HEK293 (cell line): ENCODE measurements at regions not wholly inside any gene's neighbourhood (a gene's known extent, or its start where the extent isn't known, plus 50 kb on each side); places are given as distances from the start of the nearest gene placed in this dataset.

Experiments used
- CTCF ChIA-PET: fragments of 350-600 bp; formaldehyde crosslinking; extraction: SDS; loops from one replicate; lab custom pipeline; 2021; ENCODE audit warnings: antibody characterized with exemption; lab: Yijun Ruan, JAX
- POLR2A ChIA-PET: fragments of 300-600 bp; formaldehyde crosslinking; extraction: SDS; loops from one replicate; lab custom pipeline; 2020; ENCODE audit warnings: antibody characterized with exemption, inconsistent platforms; lab: Yijun Ruan, JAX
- H3K27ac ChIP-seq: fragments of 200-500 bp; sonication (Bioruptor generic); 2 replicates; pipeline ENCODE4 v1.5.1; 2014; ENCODE audit warnings: low read depth, low read length, control low read depth, inconsistent platforms; ENCODE audit errors: extremely low read depth
- H3K36me3 ChIP-seq, 2 experiments: fragments of 200-500 bp in 1 of 2; sonication (Bioruptor generic) in 1 of 2; 1 replicate in 1 of 2; 2 replicates in 1 of 2; pipeline ENCODE4 v1.5.1; 2014 to 2017; ENCODE audit warnings: inconsistent platforms in 2 of 2, low read length in 2 of 2; ENCODE audit not compliant: control insufficient read depth in 2 of 2, insufficient read depth in 1 of 2
- H3K4me1 ChIP-seq: fragments of 200-500 bp; sonication (Bioruptor generic); 2 replicates; pipeline ENCODE4 v1.5.1; 2014; ENCODE audit warnings: mild to moderate bottlenecking, low read length, inconsistent platforms; ENCODE audit not compliant: control insufficient read depth, insufficient read depth
- H3K4me3 ChIP-seq: 2 replicates; pipeline ENCODE4 v1.5.1; 2011; ENCODE audit warnings: low read depth, mild to moderate bottlenecking, control low read depth, low read length, moderate library complexity
- H3K9me3 ChIP-seq: fragments of 200-500 bp; sonication (Bioruptor generic); 2 replicates; pipeline ENCODE4 v1.5.1; 2014; ENCODE audit warnings: low read depth, low read length, inconsistent platforms; ENCODE audit not compliant: control insufficient read depth, insufficient read depth
- MEIS1 ChIP-seq: sonication (generic); formaldehyde crosslinking; IDR thresholded peaks from 2 replicates; pipeline ENCODE4 v1.8.1; 2022; ENCODE audit warnings: missing genetic modification reagents, mild to moderate bottlenecking, borderline replicate concordance
- ZBTB1 ChIP-seq: fragments of 450-650 bp; formaldehyde crosslinking; IDR thresholded peaks from 2 replicates; pipeline ENCODE4 v1.5.1; 2016; ENCODE audit warnings: missing biosample characterization, missing genetic modification characterization
- ZBTB48 ChIP-seq: fragments of 450-650 bp; formaldehyde crosslinking; IDR thresholded peaks from 2 replicates; pipeline ENCODE4 v1.5.1; 2016; ENCODE audit warnings: missing biosample characterization, missing genetic modification characterization
- ZFP37 ChIP-seq: fragments of 450-650 bp; formaldehyde crosslinking; IDR thresholded peaks from 2 replicates; pipeline ENCODE4 v1.5.1; 2016; ENCODE audit warnings: missing biosample characterization, missing genetic modification characterization
- ZFP69B ChIP-seq: fragments of 450-650 bp; formaldehyde crosslinking; IDR thresholded peaks from 2 replicates; pipeline ENCODE4 v1.5.1; 2016; ENCODE audit warnings: missing biosample characterization, missing genetic modification characterization
- ZNF112 ChIP-seq: fragments of 450-650 bp; formaldehyde crosslinking; IDR thresholded peaks from 2 replicates; pipeline ENCODE4 v1.5.0; 2017; ENCODE audit warnings: missing biosample characterization, missing genetic modification characterization
- ZNF138 ChIP-seq: fragments of 450-650 bp; formaldehyde crosslinking; IDR thresholded peaks from 2 replicates; pipeline ENCODE4 v1.5.1; 2016; ENCODE audit warnings: missing biosample characterization, missing genetic modification characterization, borderline replicate concordance
- ZNF223 ChIP-seq: fragments of 450-650 bp; formaldehyde crosslinking; IDR thresholded peaks from 2 replicates; pipeline ENCODE4 v1.5.1; 2016; ENCODE audit warnings: missing biosample characterization, missing genetic modification characterization
- ZNF292 ChIP-seq: fragments of 450-650 bp; formaldehyde crosslinking; IDR thresholded peaks from 2 replicates; pipeline ENCODE4 v1.5.1; 2016; ENCODE audit warnings: low read depth, missing biosample characterization, missing genetic modification characterization, borderline replicate concordance
- ZNF324 ChIP-seq: fragments of 450-650 bp; formaldehyde crosslinking; IDR thresholded peaks from 2 replicates; pipeline ENCODE4 v1.5.1; 2016; ENCODE audit warnings: missing biosample characterization, missing genetic modification characterization
- ZNF391 ChIP-seq: fragments of 450-650 bp; formaldehyde crosslinking; IDR thresholded peaks from 2 replicates; pipeline ENCODE4 v1.5.1; 2016; ENCODE audit warnings: low read depth, missing biosample characterization, missing genetic modification characterization, borderline replicate concordance
- ZNF473 ChIP-seq: fragments of 450-650 bp; formaldehyde crosslinking; IDR thresholded peaks from 2 replicates; pipeline ENCODE4 v1.5.1; 2017; ENCODE audit warnings: missing biosample characterization, missing genetic modification characterization
- ZNF548 ChIP-seq: fragments of 450-650 bp; formaldehyde crosslinking; IDR thresholded peaks from 2 replicates; pipeline ENCODE4 v1.5.1; 2016; ENCODE audit warnings: missing biosample characterization, missing genetic modification characterization
- ZNF585B ChIP-seq: fragments of 450-650 bp; formaldehyde crosslinking; IDR thresholded peaks from 2 replicates; pipeline ENCODE4 v1.5.1; 2016; ENCODE audit warnings: missing biosample characterization, missing genetic modification characterization
- ZNF654 ChIP-seq: fragments of 450-650 bp; formaldehyde crosslinking; IDR thresholded peaks from 2 replicates; pipeline ENCODE4 v1.5.1; 2016; ENCODE audit warnings: low read depth, missing biosample characterization, missing genetic modification characterization
- ZNF707 ChIP-seq: fragments of 450-650 bp; formaldehyde crosslinking; IDR thresholded peaks from 2 replicates; pipeline ENCODE4 v1.5.1; 2016; ENCODE audit warnings: missing biosample characterization, missing genetic modification characterization
- ZNF768 ChIP-seq: fragments of 450-650 bp; formaldehyde crosslinking; IDR thresholded peaks from 2 replicates; pipeline ENCODE4 v1.5.1; 2018; ENCODE audit warnings: missing biosample characterization, mild to moderate bottlenecking, missing genetic modification characterization
- ZNF777 ChIP-seq: fragments of 450-650 bp; formaldehyde crosslinking; IDR thresholded peaks from 2 replicates; pipeline ENCODE4 v1.5.1; 2017; ENCODE audit warnings: missing biosample characterization, missing genetic modification characterization, borderline replicate concordance
- TF ChIP-seq, protein P1 (sequence below): fragments of 450-650 bp; formaldehyde crosslinking; IDR thresholded peaks from 2 replicates; pipeline ENCODE4 v1.5.1; 2016; ENCODE audit warnings: missing biosample characterization, missing genetic modification characterization
- TF ChIP-seq, protein P2 (sequence below): fragments of 450-650 bp; formaldehyde crosslinking; IDR thresholded peaks from 2 replicates; pipeline ENCODE4 v1.5.1; 2016; ENCODE audit warnings: missing biosample characterization, missing genetic modification characterization
- TF ChIP-seq, protein P3 (sequence below): fragments of 450-650 bp; formaldehyde crosslinking; IDR thresholded peaks from 2 replicates; pipeline ENCODE4 v1.5.1; 2016; ENCODE audit warnings: missing biosample characterization, missing genetic modification characterization
- TF ChIP-seq, protein P4 (sequence below): fragments of 450-650 bp; formaldehyde crosslinking; IDR thresholded peaks from 2 replicates; pipeline ENCODE4 v1.5.1; 2016; ENCODE audit warnings: missing biosample characterization, missing genetic modification characterization, borderline replicate concordance
- TF ChIP-seq, protein P5 (sequence below): fragments of 450-650 bp; formaldehyde crosslinking; IDR thresholded peaks from 2 replicates; pipeline ENCODE4 v1.5.1; 2016; ENCODE audit warnings: missing biosample characterization, missing genetic modification characterization

DNA sequence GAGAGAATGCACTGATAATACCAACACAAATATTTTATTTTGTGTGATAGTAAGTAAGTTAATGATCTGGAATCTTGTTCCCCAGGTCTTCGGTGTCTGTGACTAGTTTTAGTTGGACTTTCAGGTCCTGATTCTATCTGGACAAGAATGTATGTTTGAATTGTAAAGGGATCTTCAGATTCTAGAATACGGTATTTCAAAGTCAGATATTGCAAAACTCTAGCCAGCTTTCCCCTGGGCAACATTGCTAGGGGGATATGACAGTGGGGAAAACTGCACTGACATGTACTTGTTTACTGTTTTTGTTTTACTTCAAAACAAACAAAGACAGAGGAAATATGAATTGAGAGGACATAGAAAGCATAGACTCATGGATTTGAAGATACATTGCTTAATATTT is 489.0 kb downstream of the FAM133A start:
- H3K4me3 ChIP-seq, result no peak overlapping the region
- no peaks in the 10 kb centered on the region for H3K36me3 ChIP-seq
- no peaks in the 10 kb centered on the region for H3K9me3 ChIP-seq
- ChIA-PET POLR2A (no interaction called here), CTCF (no interaction called here)
- no peak overlapping the region for H3K27ac ChIP-seq
- H3K4me1 ChIP-seq, result no peaks in the 10 kb centered on the region
- no peak for TF ChIP-seq ZNF324
- no peak for TF ChIP-seq ZNF768 (tag by site-specific recombination)
- no peak for TF ChIP-seq ZFP37
- TF ChIP-seq, protein P1, sequence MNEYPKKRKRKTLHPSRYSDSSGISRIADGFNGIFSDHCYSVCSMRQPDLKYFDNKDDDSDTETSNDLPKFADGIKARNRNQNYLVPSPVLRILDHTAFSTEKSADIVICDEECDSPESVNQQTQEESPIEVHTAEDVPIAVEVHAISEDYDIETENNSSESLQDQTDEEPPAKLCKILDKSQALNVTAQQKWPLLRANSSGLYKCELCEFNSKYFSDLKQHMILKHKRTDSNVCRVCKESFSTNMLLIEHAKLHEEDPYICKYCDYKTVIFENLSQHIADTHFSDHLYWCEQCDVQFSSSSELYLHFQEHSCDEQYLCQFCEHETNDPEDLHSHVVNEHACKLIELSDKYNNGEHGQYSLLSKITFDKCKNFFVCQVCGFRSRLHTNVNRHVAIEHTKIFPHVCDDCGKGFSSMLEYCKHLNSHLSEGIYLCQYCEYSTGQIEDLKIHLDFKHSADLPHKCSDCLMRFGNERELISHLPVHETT (tag by site-specific recombination), result no peak
- no peak for TF ChIP-seq ZNF112 (tag by site-specific recombination)
- no peak for TF ChIP-seq ZNF654 (tag by site-specific recombination)
- TF ChIP-seq MEIS1 (CRISPR knock-in tag), result no peak
- no peak for TF ChIP-seq ZNF585B (tag by site-specific recombination)
- TF ChIP-seq, protein P2, sequence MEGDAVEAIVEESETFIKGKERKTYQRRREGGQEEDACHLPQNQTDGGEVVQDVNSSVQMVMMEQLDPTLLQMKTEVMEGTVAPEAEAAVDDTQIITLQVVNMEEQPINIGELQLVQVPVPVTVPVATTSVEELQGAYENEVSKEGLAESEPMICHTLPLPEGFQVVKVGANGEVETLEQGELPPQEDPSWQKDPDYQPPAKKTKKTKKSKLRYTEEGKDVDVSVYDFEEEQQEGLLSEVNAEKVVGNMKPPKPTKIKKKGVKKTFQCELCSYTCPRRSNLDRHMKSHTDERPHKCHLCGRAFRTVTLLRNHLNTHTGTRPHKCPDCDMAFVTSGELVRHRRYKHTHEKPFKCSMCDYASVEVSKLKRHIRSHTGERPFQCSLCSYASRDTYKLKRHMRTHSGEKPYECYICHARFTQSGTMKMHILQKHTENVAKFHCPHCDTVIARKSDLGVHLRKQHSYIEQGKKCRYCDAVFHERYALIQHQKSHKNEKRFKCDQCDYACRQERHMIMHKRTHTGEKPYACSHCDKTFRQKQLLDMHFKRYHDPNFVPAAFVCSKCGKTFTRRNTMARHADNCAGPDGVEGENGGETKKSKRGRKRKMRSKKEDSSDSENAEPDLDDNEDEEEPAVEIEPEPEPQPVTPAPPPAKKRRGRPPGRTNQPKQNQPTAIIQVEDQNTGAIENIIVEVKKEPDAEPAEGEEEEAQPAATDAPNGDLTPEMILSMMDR (tag by site-specific recombination), result no peak
- TF ChIP-seq ZNF777 (tag by site-specific recombination), result no peak
- no peak for TF ChIP-seq ZFP69B (tag by site-specific recombination)

DNA sequence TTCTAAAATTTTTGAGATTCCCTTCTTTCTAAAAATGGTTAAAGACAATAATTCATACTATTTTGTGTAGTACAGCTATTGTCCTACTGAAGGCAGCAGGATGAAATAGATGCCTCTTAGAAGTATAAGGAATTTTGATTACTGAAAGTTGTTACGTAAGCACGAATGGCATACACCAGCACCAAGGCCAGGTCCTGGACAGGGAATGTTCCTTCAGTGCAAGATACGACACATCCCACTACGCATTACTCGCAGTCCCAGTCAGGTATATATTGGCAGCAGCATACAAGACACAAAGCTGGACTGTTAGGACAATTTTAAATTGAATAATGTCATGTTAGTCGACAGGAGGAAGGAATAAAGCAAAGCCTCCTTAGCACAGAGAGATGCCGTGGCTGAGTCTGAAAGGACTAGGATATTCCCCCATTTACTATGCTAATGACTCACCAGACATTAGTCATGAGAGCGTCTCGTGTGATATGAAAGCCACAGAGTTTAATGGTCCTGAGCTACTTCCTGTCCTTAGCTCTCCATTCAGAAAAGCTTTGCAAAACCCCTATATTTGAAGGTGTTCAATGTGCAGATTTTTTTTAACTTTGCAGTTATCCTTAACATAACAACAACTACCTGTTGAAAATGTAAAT is 504.3 kb downstream of the FAM133A start:
- Histone ChIP-seq H3K4me3 (no peak overlapping the region), H3K36me3 (no peaks in the 10 kb centered on the region), H3K4me1 (no peaks in the 10 kb centered on the region), H3K9me3 (peaks cover under 1% of the 10 kb centered on the region; the same call in 1 of the 2 replicates), H3K27ac (no peak overlapping the region)
- TF ChIP-seq ZNF707 (tag by site-specific recombination) (no peak), ZBTB1 (no peak)
- TF ChIP-seq, protein P3, sequence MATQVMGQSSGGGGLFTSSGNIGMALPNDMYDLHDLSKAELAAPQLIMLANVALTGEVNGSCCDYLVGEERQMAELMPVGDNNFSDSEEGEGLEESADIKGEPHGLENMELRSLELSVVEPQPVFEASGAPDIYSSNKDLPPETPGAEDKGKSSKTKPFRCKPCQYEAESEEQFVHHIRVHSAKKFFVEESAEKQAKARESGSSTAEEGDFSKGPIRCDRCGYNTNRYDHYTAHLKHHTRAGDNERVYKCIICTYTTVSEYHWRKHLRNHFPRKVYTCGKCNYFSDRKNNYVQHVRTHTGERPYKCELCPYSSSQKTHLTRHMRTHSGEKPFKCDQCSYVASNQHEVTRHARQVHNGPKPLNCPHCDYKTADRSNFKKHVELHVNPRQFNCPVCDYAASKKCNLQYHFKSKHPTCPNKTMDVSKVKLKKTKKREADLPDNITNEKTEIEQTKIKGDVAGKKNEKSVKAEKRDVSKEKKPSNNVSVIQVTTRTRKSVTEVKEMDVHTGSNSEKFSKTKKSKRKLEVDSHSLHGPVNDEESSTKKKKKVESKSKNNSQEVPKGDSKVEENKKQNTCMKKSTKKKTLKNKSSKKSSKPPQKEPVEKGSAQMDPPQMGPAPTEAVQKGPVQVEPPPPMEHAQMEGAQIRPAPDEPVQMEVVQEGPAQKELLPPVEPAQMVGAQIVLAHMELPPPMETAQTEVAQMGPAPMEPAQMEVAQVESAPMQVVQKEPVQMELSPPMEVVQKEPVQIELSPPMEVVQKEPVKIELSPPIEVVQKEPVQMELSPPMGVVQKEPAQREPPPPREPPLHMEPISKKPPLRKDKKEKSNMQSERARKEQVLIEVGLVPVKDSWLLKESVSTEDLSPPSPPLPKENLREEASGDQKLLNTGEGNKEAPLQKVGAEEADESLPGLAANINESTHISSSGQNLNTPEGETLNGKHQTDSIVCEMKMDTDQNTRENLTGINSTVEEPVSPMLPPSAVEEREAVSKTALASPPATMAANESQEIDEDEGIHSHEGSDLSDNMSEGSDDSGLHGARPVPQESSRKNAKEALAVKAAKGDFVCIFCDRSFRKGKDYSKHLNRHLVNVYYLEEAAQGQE, result peak; percentile 24; the same call in 1 of the 2 replicates
- POLR2A ChIA-PET, result no interaction called here
- CTCF ChIA-PET, result interaction anchor here (0.7 kb wide), 1 partner anchor 639 kb away, joined by 3 read pairs; no protein-coding TSS in a partner anchor

DNA sequence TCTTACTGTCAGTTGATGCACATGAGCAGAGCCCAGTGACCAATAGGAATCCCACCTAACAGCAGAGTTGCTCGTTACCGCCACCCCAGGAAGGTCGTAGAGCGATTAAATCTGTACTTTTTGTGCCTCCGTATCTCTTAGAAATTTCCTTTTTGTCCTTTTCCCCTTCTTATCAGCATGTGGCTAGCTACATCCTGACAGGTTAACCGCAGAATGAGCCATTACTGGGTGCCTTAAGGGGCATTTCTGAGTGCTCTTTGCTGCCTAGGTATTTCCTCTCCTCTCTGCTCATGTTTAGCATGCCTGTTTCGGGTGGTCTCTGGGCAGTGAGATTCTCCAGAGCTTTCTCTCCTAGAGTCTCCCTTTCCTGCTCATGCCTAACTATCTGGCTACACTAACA is 530.5 kb downstream of the FAM133A start:
- POLR2A ChIA-PET, result no interaction called here
- no peaks in the 10 kb centered on the region for H3K4me1 ChIP-seq
- H3K9me3 ChIP-seq, result no peaks in the 10 kb centered on the region
- no peak for TF ChIP-seq ZNF223
- TF ChIP-seq ZNF391 (tag by site-specific recombination), result no peak
- TF ChIP-seq ZNF473, result no peak
- TF ChIP-seq, protein P4, sequence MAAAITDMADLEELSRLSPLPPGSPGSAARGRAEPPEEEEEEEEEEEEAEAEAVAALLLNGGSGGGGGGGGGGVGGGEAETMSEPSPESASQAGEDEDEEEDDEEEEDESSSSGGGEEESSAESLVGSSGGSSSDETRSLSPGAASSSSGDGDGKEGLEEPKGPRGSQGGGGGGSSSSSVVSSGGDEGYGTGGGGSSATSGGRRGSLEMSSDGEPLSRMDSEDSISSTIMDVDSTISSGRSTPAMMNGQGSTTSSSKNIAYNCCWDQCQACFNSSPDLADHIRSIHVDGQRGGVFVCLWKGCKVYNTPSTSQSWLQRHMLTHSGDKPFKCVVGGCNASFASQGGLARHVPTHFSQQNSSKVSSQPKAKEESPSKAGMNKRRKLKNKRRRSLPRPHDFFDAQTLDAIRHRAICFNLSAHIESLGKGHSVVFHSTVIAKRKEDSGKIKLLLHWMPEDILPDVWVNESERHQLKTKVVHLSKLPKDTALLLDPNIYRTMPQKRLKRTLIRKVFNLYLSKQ (tag by site-specific recombination), result no peak
- no peak for TF ChIP-seq ZNF138 (tag by site-specific recombination)
- TF ChIP-seq, protein P5, sequence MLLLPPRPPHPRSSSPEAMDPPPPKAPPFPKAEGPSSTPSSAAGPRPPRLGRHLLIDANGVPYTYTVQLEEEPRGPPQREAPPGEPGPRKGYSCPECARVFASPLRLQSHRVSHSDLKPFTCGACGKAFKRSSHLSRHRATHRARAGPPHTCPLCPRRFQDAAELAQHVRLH (tag by site-specific recombination), result no peak
- TF ChIP-seq ZBTB48 (tag by site-specific recombination), result no peak
- no peak for TF ChIP-seq ZNF548 (tag by site-specific recombination)
- TF ChIP-seq ZNF292 (tag by site-specific recombination), result no peak
- TF ChIP-seq, all 188 proteins: peak for 0
- Histone ChIP-seq H3K36me3 (no peaks in the 10 kb centered on the region), H3K4me3 (no peak overlapping the region), H3K27ac (no peak overlapping the region)
- CTCF ChIA-PET, result interaction anchor here (0.5 kb wide), 1 partner anchor 490 kb away, joined by 3 read pairs; no protein-coding TSS in a partner anchor
